SIG-M5 treated with dmso at 0.1 percent for 504 hours (cell line): ENCODE measurements at regions not wholly inside any gene's neighbourhood (a gene's known extent, or its start where the extent isn't known, plus 50 kb on each side); places are given as distances from the start of the nearest gene placed in this dataset.

Source experiments
- DNase-seq: peaks from one replicate; lab custom pipeline; 2025; ENCODE audit not compliant: unreplicated experiment; lab: John Stamatoyannopoulos, UW

DNA sequence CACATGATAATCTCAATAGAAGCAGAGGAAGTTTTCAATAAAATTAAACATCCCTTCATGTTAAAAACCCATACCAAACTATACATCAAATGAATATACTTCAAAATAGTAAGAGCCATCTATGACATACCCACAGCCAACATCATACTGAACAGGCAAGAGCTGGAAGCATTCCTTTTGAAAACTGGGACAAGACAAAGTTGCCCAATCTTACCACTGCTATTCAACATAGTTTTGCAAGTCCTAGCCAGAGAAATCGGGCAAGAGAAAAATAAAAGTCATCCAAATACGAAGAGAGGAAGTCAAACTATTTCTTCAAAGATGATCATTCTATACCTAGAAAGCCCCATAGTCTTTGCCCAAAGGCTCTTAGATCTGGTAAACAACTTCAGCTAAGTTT, 454.7 kb upstream of the PRICKLE1 start:
- peak; percentile 13 for DNase-seq

DNA sequence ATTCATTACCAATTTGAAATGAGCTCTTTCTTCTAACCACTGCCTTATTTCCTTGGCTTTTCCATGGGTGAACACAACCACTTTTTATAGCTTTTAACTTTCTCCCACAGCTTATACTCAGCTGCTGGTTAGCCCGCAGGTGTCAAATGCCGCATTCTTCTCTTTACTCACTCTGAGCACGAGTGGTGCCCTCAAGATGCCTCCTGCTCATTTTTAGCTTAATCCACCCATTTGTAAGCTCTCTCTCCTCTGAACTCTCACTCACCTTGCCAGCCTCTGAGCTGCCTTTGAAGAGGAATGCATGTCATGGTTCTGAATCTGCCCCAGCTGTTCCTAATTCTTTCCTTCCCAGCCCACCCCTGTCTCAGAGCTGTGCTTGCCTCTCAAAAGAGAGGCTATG, 449.4 kb upstream of the PRICKLE1 start:
- DNase-seq = no peak

DNA sequence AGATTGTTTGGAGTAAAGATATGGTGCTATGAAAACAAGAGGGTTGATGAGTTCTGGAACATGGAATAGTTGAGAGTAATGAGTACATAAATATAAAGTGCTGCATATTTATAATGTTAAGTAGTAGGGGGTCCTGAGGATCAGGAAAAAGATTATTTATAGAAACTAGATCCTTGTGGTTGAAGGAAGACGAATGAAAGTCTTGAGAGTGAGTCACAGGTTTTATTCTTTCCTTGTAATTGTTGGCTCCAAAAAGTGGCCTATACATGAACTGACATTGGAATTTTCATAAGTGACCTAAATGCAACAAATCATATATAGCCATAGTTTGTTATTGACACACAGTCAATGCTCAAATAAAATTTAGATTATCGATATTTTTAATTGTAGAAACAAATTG, 440.4 kb upstream of the PRICKLE1 start:
- no peak for DNase-seq

DNA sequence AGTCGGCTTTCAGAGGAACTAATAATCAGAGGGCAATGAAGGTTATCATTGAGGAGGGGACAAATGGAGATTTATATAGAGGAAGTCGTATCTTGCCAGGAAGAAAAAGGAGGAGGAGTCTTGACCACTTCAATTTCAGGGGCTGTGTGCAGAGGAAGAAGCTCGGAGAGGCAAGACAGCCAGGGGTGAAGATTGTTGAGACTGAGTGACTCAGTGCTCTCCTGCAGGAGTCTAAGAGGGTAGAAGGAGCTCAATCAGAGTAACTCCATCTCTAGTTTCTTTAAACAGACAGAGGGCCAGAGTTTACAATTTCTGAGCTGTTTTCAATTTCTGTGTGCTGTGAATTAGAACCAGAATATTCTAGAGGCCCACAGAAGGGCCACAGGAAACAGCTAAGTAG, 439.3 kb upstream of the PRICKLE1 start:
- DNase-seq = no peak

DNA sequence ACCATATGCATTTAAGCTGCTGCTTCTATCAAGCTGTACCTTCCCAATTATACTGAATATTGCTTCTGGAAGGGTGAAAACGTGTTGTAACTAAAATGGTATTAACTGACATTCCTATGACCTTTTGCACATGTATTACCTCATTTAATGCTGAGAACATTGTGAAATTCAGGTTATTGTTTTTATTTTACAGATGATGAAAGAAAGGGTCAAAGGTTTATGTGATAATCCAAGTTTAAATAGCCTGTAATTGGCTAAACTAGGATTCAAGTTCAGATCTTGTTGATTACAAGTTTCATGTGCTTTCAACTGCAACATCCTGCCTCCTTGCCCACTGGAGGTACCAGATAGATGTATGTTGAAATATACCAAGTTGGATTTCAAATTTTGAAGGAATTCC, 433.3 kb upstream of the PRICKLE1 start:
- no peak for DNase-seq

DNA sequence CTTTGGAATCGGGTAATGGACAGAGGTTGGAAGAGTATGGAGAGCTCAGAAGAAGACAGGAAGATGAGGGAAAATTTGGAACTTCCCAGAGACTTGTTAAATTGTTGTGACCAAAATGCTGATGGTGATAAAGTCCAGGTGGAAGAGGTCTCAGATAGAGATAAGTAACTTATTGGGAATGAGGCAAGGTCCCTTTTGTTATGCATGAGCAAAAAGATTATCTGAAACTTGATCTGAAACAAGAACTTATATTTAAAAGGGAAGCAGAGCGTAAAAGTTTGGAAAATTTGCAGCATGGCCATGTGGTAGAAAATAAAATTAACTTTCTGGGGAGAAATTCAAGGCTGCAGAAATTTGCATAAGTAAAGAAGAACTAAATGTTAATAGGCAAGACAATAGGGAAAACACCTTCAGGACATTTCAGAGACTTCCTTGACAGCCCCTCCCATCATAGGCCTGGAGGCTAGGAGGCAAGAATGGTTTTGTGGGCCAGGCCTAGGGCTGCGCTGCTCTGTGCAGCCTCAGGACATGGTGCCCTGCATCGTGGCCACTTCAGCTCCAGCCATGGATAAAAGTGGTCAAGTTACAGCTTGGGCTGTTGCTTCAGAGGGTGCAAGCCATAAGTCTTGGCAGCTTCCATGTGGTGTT, 425.7 kb upstream of the PRICKLE1 start:
- no peak for DNase-seq

DNA sequence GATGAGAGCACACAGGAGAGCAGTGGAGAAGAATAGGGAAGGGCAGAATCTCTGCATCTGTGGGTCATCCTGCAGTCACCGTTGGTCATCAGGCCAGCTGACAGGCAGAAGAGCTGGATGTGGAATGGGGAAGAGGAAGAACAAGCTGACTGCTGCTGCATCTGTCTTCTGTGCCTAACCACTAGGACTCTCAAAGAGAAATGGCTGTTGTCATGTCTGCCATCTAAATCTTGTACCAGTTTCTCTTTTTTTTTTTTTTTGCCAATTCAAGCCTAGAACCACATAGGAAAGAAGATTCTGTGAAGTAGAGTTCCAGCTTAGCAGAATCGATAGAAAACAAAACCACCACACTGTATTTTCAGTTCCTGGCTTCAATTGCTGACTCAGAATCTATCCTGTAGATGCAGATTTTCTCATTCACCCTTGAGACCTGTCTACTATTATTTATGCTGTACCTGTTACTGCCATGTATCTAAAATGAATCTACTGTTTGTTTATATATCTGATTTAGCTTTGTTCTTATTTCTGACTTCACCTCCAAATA, 421.9 kb upstream of the PRICKLE1 start:
- no peak for DNase-seq

DNA sequence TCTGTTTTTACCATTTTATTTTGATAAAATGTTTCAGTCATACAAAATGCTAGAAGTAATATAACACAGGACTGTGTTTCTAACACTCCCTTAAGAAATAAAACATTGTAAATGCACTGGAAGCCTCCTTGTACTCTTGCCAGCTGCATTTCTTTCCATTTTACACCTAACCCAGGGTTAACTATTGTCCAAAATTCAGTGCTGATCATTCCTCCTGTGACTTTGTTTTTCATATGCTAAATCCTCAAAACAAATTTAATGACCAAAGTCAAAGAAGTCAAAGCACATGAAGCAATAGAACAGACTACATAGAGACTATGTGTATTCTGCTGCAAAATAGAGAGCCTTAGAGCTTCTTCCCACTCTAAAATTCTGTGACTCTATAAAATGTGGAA, 420.3 kb upstream of the PRICKLE1 start:
- DNase-seq = no peak

DNA sequence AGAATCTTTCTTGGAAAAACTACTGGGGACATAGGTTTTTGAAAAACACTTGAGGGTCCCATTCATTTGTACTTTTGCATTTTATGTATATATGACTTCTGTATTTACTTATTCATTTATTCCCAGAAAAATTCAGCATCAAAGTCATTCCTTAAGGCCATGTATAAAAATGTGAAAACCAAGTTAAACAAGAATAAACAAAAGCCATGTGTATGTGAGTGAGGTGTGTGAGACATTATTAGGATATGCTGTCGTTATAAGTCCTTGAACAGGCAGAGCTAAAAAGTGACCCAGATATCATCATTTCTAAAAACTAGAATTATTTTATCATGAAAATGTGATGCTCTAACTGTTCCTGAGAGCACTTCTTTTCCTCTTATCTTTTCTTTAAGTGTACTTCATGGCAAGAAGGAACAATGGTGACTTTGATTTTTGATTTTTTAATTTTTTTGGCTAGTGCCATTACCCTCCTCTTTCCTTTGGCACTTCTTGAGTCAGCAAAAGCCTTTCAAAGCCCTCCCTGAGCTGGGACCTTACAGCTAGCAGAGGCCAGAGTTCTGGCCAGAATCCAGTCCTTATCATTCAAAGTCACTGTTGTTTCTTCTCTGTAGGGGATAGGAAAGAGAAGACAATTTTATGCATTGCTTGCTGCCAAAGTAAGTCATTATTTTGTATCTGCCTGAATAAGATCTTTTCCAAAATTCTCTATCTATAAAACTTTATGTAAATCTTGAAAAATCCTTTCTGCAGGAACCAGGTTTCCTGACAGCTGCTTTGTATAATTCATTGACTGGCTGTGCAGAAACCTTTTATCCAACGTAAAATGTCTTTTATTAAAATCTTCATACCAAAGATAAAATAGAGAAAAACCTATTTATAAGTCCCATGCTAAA, 419.7 kb upstream of the PRICKLE1 start:
- no peak for DNase-seq

DNA sequence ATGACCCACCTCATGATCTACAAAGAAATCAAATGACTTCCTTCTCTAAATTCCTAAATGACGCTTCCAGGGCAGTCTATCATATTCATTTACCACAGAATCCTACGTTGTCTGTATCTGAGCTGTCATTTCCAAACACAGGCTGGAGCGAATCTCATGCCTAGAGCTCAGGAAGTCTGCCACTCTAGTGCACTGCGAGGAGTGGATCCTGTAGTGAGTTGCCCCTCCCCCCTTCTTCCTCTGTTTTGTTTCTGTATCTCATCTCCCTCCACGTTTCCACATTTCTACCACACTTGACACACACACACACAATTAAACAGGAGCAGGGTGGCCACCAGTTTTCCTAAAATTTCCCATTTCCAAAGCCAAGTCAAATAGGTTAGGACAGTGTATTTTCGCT, 415.4 kb upstream of the PRICKLE1 start:
- DNase-seq = no peak

DNA sequence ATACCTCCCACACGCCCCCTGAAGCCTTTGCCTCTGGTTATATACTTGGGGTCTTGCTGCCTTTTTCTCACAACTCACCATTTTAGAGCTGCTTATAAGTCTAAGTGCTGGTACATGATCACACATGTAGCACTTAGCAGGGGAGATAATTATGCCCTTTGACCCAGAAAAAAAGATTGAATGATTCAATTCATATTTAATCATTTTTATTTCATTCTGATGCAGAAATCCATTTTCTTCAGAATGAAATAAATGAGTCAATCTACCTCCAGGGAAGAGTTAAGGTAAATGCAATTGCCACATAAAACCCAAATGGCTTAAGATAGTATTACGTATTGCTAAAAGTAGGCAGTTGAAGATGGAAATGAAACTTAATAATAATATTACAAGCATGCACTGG, 414.6 kb upstream of the PRICKLE1 start:
- no peak for DNase-seq

DNA sequence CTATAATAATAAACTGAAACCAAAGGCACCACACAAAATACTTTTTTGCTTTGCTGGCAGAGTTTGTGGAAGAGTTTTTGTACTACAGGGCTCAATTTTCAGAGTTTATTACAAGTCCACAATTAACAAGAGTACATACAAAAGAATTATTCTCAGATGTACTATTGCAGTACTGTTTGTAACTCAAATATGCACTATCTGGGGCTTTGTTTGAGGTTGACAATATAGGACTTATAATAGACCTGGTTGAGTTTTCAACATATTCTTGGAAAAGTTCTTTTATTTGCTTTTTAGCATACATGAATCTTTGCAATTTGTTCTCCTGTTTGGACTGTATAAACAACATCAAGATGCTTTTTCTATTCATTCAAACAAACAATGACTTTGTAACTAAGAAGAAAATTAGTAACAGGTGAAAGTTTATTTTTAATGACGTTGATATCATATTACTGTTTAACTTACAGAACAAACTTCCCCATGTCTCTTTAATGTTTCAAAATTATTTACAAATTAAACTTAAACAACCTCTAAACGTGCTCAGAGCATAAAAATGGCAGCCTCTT, 407.4 kb upstream of the PRICKLE1 start:
- DNase-seq = no peak

DNA sequence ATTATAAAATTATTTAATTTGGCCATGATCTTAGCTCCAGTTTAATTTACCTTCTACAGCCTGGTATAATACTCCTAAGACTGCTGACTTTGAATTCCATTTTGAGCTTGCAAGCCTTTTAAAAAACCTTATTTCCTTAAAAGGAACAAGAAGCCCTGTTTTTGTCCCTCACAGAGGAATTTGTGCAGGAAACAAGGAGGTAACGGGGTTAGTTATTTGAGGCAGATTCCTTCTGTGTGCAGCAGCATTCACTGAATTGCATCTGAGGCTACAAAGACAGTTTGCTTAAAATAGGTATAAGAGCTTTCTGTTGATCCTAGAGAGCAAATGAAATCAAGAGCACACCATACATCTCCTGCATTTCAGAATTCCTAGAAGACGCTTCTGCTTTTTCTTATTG, 403.3 kb upstream of the PRICKLE1 start:
- DNase-seq = no peak

DNA sequence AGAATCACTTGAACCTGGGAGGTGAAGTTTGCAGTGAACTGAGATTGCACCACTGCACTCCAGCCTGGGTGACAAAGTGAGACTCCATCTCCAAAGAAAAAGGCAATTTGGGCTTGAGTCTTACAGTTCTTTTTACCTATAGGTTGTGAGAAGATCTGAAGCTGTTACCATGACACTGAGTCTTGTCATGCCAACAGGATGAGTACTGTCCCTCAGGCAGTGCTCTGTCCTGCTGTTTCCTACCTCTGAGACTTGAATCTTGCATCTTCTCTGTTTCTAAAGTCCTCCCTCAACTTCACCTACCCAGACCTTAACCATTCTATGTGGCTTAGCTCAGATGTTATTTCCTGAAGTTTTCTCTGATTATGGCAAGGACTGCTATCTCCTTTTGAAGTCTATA, 400.8 kb upstream of the PRICKLE1 start:
- DNase-seq = no peak

DNA sequence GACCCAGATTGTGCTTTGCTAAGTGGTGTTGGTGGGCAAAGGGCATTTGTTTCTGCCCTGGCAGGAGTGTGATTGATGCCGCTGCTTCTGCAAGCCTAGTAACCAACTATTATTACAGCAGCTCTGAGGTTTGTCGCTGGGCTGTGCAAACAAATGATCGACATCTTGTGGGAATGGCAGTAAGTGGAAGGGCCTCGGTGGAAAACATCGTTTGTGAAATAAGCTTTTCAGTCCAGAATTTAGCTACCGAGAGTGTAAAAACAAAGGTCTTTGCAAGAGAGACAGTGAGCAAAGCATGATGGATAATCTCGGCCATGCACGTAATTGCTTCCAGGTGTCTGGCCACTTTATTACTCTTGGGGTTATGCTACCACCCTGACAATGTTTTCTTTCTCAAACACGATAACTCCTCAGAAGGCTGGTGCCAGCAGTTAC, 397.7 kb upstream of the PRICKLE1 start:
- no peak for DNase-seq

DNA sequence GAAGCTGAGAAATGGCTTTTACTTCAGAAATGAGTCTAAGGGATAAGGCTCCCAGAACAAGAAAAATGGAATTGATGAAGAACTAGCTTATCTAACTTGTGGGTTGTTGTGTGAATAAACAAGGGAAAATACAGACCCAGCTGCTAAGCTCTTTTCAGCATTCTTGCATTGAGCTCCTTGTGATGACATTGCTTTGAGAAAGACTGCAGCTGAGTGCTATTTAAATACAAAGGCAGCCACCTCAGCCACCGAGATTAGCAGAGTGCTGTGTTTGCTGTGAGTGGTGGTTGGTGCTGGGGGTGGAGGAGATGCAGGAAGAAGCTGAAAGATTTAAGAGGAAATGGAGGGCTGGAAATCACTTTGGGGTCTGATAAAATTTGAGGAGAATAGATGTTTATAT, 396.0 kb upstream of the PRICKLE1 start:
- no peak for DNase-seq

DNA sequence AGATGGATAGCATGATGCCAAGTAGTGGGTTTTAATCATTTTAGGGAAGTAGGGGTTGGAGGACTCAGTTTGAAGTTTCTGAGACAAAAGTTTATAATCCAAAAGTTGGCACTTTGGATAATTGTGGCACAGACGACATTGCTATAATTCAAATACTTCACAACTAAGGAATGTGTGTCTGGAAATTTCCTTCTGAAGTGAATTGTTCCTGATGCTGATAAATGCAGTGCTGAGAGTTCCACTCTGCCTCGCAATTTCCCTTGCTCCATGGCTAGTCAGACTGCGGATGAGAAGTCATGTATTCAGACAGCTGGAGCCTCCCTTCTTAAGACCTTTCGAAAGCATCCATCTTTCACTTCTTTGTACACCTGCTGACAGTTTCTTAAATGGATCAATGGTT, 393.3 kb upstream of the PRICKLE1 start:
- DNase-seq = no peak

DNA sequence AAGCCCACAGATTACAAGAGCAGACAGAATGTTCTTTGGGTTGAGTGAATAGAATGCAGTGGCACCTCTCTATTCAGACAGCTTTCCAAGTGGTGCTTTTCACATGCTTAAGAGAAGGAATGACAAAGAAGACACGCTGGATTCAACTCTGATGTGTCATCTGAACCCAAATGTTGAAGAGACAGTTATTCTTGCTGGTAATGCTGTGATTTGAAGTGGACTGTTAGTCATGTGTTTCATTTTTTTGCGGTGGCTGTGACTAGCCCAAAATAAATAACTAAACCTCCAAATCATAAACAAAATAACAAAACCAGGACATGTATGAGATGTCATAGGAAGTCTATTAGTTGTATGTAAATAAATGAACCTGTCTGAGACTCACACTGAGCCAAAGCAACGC, 391.8 kb upstream of the PRICKLE1 start:
- DNase-seq = no peak

DNA sequence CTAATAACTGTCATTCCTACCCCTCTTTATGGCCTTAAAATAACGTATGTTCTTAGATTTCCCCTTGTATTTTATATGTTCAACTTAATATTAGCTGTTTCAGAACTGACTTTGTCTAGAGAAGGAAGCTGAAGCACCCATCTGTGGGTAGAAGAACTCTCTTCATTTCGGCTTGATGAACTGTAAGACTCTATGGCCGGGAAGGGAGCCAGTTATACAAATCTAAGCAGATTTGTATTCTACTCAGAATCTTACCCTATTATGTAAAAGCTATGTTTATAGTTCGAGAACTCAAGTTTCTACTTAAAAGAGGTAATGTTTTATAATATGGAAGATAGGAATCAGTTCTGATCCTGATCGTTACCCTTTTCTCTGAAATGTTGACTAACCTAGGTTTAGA, 390.9 kb upstream of the PRICKLE1 start:
- DNase-seq = no peak

DNA sequence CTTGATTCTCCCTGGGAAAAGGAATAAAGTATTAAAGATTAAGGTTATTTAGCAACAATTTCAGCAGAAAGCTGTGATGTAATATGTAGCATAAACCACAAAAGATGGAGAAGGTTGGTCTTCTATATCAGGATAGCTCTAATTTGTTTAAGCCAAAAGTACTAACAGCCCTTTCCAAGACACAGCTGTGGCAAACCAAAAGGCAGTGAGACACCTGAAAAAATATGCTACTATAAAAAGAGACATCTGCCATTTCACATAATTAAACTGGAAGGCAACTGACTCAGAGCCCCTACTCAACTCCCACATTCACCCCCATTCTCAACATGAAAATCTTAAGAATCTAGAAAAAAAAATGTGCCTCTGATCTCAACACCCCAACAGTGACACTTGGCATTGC, 390.2 kb upstream of the PRICKLE1 start:
- no peak for DNase-seq

DNA sequence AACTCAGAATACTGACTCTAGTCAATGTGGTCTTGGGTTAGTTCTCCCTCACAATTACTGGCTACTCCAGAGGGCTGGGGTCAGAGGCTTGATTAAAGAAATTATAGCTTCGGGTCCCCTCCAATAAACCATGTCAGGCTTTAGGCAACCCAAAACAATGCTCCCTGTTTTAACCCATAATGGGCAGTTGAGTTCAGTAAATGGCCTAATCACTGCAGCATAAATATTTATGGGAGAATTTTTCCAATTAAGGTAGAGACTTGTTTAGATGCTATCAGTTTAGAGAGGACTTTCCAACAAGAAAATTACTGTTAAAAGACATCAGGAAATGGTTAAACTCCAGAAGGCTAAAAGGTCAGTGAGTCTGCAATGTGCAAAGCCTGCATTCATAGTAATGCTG, 389.2 kb upstream of the PRICKLE1 start:
- no peak for DNase-seq
